Activated CD8-positive, alpha-beta memory T cell treated with anti-CD3 and anti-CD28 coated beads, Interleukin-2, amount 50 U/mL, for 24 hours (primary cell): ENCODE measurements at regions not wholly inside any gene's neighbourhood (a gene's known extent, or its start where the extent isn't known, plus 50 kb on each side); places are given as distances from the start of the nearest gene placed in this dataset.

Experiments used
- DNase-seq: peaks from one replicate; pipeline ENCODE4 v3.0.0-alpha.2; 2020; ENCODE audit errors: extremely low read depth

- DNase-seq = no peak
Observed at GRCh38 chr1:182122913-182123260, 61.4 kb upstream of the ZNF648 start.

- DNase-seq = no peak
Observed at GRCh38 chr1:182122256-182122912, 60.9 kb upstream of the ZNF648 start.

GRCh38 chr1:182121787-182122186 lies 60.3 kb upstream of the ZNF648 start:
- DNase-seq = no peak

GRCh38 chr1:182120411-182121258 lies 59.1 kb upstream of the ZNF648 start:
- DNase-seq = no peak

- no peak for DNase-seq
Observed at GRCh38 chr1:182119631-182120030, 58.1 kb upstream of the ZNF648 start.

- DNase-seq = no peak
Observed at GRCh38 chr1:182118851-182119250, 57.3 kb upstream of the ZNF648 start.

GRCh38 chr1:182114627-182115023 lies 53.1 kb upstream of the ZNF648 start:
- DNase-seq = no peak

- DNase-seq = no peak
Observed at GRCh38 chr1:182113879-182114626, 52.5 kb upstream of the ZNF648 start.

GRCh38 chr1:182111496-182111895 lies 50.0 kb upstream of the ZNF648 start:
- DNase-seq = no peak
